ENCODE measurements at regions not wholly inside any gene's neighbourhood (a gene's known extent, or its start where the extent isn't known, plus 50 kb on each side); places are given as distances from the start of the nearest gene placed in this dataset.
"Not testable (repeated sequence)": the region's sequence is repeated elsewhere in the genome, so short reads cannot be mapped to it uniquely, and the experiment has no call there.

DNA sequence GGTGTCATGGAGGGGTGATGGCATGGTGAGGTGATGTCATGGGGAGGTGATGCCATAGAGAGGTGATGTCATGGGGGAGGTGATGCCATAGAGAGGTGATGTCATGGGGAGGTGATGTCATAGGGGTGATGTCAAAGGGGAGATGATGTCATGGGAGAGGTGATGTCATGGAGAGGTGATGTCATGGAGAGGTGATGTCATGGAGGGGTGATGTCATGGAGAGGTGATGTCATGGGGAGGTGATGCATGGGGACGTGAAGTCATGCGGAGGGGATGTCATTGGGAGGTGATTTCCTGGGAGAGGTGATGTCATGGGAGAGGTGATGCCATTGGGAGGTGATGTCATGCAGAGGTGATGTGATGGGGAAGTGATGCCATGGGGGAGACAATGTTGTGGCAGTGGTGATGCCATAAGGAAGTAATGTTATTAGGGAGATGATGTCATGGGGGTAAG, 92.1 kb upstream of the C1orf174 start:
- no peak for DNase-seq (ENCODE audit: low spot score)

- no peak for DNase-seq (ENCODE audit: low spot score)
These were observed 92.7 kb upstream of the C1orf174 start for GRCh38 chr1:3992746-3993145.

GRCh38 chr1:3993619-3994375, 93.7 kb upstream of the C1orf174 start:
- no peak for DNase-seq (ENCODE audit: low spot score)

DNA sequence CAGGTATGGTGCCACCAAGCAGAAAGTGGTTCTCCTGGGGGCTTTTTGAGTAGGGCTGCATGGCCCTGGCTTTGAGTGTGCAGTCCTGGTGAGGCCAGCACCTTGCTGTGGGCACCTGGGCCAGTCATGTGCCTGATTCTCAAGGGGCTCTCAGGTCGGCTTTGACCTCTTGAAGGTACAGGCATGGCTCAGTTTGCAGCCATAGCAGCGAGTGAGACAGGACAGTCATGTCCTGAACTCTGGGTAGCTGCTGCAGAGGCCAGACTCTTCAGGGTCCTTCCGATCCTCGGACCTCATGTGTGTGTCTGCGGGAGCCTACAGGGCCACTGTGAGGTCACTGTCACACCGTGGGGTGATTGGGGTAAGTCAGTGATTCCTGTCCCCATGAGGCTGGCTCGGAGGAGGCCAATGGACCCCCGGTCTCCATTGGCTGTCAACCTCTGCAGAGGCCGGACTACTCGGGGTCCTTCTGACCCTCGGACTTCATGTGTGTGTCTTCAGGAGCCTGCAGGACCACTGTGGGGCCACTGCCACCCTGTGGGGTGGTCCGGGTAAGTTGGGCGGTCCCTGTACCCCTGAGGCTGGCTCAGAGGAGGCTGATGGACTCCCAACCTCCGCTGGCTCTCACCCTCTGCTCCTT, 95.2 kb upstream of the C1orf174 start:
- no peak for DNase-seq (ENCODE audit: low spot score)

DNA sequence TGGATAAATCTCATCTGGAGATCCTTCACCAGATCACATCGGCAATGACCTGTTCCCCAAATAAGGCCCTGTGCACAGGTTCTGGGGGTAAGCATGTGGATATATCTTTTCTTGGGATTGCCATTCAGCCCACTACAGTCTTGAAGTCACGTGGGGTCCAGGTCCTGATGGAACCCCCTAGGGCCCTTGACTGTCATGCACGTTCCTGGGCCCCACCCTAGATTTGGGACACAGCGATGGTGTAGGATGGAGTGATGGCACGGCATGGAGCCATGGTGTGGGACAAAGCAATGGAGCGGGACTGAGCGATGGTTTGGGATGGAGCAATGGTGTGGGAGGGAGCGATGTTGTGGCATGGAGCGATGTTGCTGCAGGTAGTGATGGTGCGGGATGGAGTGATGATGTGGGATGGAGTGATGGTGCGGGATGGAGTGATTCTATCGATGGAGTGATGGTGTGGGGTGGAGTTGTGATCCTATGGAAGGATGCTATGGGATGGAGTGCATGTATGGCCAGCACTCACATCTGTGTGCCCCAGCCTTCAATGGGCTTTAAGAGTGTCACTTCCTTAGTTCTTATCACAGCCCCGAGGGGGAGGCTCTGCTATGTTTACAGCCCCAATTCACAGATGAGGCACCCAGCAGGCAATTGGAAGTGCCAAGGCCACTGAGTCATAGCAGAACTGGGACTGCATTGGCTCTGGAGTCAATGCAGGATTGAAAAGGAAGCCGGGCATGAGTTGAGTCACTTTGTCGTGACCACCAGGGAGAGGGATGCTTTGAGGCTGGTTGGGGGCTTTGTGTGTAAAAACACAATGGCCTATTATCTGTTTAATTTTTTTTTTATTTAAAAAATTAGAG, 97.0 kb upstream of the C1orf174 start:
- DNase-seq (ENCODE audit: low spot score) = no peak

DNA sequence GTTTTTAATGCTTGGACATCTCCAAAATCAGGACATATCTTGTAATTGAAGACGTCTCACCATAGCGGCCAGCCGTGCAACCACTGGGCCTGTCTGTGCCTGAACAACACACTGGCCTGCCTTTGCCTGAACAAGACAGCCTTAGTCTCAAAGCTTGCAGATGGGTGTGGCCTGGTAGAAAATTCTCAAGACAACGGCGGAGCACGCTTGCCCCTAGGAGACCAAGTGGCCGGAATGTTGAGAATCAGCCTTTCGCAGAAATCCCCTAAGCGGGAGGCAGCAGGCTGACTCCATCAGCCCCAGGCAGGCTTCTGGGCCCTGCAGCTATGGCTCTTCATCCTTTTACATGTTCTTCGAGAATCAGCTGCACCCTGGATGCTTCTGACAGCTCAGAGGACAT, 98.0 kb upstream of the C1orf174 start:
- DNase-seq (ENCODE audit: low spot score) = no peak

DNA sequence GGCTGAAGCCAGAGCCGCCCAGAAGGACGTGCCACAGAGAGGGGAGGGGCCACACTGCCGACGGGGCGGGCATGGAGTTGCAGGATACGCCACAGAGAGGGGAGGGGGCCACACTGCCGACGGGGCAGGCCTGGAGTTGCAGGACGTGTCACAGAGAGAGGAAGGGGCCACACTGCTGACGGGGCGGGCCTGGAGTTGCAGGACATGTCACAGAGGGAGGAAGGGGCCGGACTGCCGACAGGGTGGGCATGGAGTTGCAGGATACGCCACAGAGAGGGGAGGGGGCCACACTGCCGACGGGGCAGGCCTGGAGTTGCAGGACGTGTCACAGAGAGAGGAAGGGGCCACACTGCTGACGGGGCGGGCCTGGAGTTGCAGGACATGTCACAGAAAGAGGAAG, 99.4 kb upstream of the C1orf174 start:
- not testable (repeated sequence) for DNase-seq (ENCODE audit: low spot score)

GRCh38 chr1:3999941-4000735, 100.1 kb upstream of the C1orf174 start:
- no peak for DNase-seq (ENCODE audit: low spot score)

GRCh38 chr1:4000811-4001251, 100.8 kb upstream of the C1orf174 start:
- no peak for DNase-seq (ENCODE audit: low spot score)

GRCh38 chr1:4001461-4001860, 101.4 kb upstream of the C1orf174 start:
- DNase-seq (ENCODE audit: low spot score) = no peak

GRCh38 chr1:4002061-4002521, 102.0 kb upstream of the C1orf174 start:
- no peak for DNase-seq (ENCODE audit: low spot score)

DNA sequence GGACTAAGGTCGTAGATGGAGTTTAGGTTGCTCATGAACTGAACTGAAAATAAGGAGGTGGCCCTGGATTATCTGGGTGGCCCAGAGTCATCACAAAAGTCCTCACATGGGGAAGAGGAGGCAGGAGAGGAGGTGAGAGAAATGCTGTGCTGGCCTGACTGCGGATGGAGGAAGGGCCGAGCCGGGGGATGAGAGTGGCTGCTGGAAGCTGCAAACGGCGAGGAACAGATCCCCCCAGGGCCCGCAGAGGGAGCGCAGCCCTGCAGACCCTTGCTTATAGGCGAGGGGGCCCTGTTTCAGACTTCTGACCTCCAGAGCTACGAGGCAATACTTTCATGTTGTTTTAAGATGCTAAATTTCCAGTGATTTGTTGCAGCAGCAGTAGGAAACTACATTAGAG, 102.7 kb upstream of the C1orf174 start:
- no peak for DNase-seq (ENCODE audit: low spot score)

DNA sequence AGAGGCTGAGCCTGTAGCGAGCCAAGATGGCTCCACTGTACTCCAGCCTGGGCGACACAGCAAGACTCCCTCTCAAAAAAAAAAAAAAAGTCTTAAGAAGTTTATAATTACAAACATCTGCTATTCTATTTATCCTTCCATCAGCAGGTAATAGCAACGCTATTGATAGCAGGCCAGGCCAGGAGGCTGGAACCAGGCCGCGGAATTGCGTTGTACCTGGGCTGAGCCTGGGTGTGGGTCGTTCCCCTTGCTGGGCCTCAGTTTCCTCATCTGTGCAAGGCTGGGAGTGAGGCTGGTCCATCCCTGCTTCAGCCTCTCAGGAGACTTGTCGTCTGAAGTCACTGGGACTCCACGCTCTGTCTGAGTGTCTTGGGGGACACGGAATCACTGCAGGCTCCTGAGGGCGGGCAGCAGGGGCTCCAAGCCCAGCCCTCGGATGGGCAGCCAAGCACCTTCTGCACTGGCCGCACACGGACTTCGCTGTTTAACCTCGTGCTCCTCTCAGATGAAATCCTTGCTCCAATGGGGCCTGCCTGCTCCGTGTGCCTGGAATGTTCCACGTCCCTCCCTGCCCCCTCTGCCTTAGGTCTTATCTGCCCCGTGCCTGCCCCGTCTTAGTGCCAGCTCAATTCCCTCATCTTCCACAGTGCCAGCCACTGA, 103.9 kb upstream of the C1orf174 start:
- no peak for DNase-seq (ENCODE audit: low spot score)

DNA sequence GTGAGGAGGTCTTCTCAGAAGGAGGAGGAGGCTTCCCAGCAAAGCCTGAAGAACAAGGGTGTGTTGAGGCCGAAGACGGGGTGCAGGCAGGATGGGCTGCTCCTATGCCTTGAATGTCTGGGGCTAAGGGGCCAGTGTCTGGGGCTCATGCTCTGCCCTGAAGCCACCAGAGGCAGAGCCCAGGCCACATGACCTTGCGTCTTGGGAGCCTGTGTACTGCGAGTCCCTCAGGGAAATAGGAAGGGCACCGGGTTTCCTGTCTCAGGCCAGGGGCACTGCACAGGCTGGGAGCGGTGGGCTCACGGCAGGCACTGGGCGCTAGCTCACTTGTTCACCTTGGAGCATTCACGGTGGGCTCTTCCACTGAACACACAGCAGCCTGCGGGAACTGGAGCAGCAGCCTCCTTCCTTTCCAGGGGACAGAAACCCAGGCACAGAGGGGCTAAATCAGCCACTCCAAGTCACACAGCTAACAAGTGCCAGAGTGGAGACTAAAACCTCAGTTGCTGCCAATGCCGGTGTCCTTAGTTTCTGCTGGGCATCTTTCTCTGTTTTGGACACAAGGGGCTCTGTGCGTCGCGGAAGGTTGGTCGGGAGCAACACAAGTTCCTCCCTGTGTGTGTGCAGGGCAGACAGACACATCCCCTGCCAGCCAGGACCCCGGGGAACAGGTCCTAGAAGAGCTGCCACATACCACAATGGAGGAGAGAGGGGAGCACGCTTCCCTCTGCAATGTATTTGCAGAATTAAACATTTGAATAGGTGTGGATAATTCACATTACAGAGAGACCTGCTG, 104.8 kb upstream of the C1orf174 start:
- DNase-seq (ENCODE audit: low spot score) = no peak

- DNase-seq (ENCODE audit: low spot score) = no peak
These were observed 105.4 kb upstream of the C1orf174 start for GRCh38 chr1:4005431-4005830.

DNA sequence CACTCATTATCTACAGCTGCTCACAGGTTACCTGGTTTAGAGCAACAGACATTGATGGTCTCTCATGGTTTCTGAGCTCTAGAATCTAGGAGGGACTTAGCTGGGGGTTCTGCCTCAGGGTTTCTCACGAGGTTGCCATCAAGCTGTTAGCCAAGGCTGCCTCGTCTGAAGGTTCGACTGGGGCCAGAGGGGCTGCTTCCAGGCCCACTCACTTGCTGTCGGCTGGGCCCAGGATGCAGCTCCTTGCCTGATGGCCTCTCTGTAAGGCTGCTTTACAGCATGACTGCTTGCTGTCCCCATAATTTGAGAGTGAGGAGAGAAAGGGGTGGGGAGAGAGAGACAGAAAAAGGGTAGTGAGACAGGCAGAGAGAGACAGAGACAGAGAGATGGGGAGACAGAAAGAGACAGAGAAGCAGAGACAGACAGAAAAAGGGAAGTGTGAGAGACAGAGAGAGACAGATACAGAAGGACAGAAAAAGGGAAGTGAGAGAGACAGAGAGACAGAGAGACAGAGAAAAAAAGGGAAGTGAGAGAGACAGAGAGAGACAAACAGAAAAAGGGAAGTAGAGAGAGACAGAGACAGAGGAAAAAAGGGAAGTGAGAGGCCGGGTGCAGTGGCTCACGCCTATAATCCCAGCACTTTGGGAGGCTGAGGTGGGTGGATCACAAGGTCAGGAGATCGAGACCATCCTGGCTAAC, 106.8 kb upstream of the C1orf174 start:
- DNase-seq (ENCODE audit: low spot score) = no peak

- DNase-seq (ENCODE audit: low spot score) = no peak
These were observed 110.2 kb upstream of the C1orf174 start for GRCh38 chr1:4010284-4010683.

GRCh38 chr1:4010814-4011605, 110.9 kb upstream of the C1orf174 start:
- no peak for DNase-seq (ENCODE audit: low spot score)

All from CD4-positive, alpha-beta T cell treated with Interleukin-15 for 4 hours (primary cell).